ENCODE measurements at regions not wholly inside any gene's neighbourhood (a gene's known extent, or its start where the extent isn't known, plus 50 kb on each side); places are given as distances from the start of the nearest gene placed in this dataset.

DNA sequence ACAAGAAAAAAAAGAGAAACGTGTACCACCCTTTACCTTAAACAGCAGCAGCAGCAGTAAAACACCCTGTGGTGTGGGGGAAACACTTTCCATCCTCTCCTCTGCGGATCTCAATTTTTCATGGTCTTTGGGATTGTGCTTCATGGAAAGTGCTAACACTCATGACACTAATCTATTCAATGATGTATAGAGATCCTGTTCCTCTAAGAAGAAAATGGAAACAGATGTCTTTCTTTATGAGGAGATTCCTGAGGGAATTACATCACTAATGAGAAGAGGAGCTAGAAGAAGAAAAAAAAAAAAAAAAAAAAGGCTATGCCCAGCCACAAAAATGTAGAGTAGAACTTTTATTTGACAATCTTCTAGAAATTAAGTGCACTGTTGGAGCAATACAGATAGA lies 62.9 kb upstream of the NDST3 start:
- no peak for TF ChIP-seq EP300 (IDR thresholded peaks at IDR 0.05; ENCODE audit: borderline replicate concordance)
- TF ChIP-seq RAD21 (IDR thresholded peaks at IDR 0.05; ENCODE audit: low read depth), result no peak
- no peak for TF ChIP-seq NFIC (IDR thresholded peaks at IDR 0.05)
- no peak for TF ChIP-seq MAX (IDR thresholded peaks at IDR 0.05)
- TF ChIP-seq, protein P1, sequence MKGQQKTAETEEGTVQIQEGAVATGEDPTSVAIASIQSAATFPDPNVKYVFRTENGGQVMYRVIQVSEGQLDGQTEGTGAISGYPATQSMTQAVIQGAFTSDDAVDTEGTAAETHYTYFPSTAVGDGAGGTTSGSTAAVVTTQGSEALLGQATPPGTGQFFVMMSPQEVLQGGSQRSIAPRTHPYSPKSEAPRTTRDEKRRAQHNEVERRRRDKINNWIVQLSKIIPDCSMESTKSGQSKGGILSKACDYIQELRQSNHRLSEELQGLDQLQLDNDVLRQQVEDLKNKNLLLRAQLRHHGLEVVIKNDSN (IDR thresholded peaks at IDR 0.05), result no peak
- TF ChIP-seq, protein P2, sequence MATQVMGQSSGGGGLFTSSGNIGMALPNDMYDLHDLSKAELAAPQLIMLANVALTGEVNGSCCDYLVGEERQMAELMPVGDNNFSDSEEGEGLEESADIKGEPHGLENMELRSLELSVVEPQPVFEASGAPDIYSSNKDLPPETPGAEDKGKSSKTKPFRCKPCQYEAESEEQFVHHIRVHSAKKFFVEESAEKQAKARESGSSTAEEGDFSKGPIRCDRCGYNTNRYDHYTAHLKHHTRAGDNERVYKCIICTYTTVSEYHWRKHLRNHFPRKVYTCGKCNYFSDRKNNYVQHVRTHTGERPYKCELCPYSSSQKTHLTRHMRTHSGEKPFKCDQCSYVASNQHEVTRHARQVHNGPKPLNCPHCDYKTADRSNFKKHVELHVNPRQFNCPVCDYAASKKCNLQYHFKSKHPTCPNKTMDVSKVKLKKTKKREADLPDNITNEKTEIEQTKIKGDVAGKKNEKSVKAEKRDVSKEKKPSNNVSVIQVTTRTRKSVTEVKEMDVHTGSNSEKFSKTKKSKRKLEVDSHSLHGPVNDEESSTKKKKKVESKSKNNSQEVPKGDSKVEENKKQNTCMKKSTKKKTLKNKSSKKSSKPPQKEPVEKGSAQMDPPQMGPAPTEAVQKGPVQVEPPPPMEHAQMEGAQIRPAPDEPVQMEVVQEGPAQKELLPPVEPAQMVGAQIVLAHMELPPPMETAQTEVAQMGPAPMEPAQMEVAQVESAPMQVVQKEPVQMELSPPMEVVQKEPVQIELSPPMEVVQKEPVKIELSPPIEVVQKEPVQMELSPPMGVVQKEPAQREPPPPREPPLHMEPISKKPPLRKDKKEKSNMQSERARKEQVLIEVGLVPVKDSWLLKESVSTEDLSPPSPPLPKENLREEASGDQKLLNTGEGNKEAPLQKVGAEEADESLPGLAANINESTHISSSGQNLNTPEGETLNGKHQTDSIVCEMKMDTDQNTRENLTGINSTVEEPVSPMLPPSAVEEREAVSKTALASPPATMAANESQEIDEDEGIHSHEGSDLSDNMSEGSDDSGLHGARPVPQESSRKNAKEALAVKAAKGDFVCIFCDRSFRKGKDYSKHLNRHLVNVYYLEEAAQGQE (IDR thresholded peaks at IDR 0.05; ENCODE audit: low read depth), result no peak
- TF ChIP-seq CEBPB (IDR thresholded peaks at IDR 0.05), result no peak
